Erythroblast (primary cell): ENCODE measurements at regions not wholly inside any gene's neighbourhood (a gene's known extent, or its start where the extent isn't known, plus 50 kb on each side); places are given as distances from the start of the nearest gene placed in this dataset.

Source experiments
- GATA1 ChIP-seq: IDR thresholded peaks from 2 replicates; pipeline ENCODE4 v1.6.1; 2011; ENCODE audit warnings: low read depth, mild to moderate bottlenecking, control low read depth, low read length, moderate library complexity
- POLR2A ChIP-seq: IDR thresholded peaks from 2 replicates; pipeline ENCODE4 v1.6.1; 2011; ENCODE audit warnings: mild to moderate bottlenecking, low read length

DNA sequence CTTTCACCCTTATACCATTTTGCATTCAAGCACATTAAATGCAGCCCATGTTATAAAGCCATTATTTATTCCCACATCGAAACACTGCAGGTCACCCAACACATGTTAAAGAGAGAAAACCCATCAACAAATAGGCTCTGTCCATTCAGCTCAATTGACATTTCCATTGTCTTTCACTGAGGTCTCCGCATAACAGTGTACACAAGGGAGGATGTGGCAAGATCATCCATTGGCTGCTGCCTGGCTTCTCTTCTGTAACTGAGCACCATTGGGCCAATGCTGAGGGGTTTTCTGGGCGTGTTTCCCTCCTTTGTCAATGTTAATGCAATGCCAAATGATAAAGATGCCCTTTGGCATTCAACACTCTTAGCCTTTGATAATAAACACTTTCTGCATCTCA lies 278.1 kb upstream of the SP4 start:
- TF ChIP-seq POLR2A (no peak), GATA1 (no peak)
